Type B pancreatic cell (in vitro differentiated cells): ENCODE measurements at regions not wholly inside any gene's neighbourhood (a gene's known extent, or its start where the extent isn't known, plus 50 kb on each side); places are given as distances from the start of the nearest gene placed in this dataset.

Experiments
- DNase-seq: peaks from one replicate; pipeline ENCODE4 v3.0.0; 2021; ENCODE audit warnings: mixed read lengths; ENCODE audit not compliant: unreplicated experiment; ENCODE audit errors: extremely low spot score
- H3K27ac Mint-ChIP-seq: 2 replicates; pipeline ENCODE4 v1.8.0; 2021; ENCODE audit warnings: mild to moderate bottlenecking, mixed read lengths
- H3K27me3 Mint-ChIP-seq: 2 replicates; pipeline ENCODE4 v1.8.0; 2021; ENCODE audit warnings: mixed read lengths
- H3K36me3 Mint-ChIP-seq: 2 replicates; pipeline ENCODE4 v1.8.0; 2021; ENCODE audit warnings: mixed read lengths
- H3K4me1 Mint-ChIP-seq: one replicate; pipeline ENCODE4 v1.8.0; 2021; ENCODE audit warnings: mixed read lengths; ENCODE audit not compliant: unreplicated experiment
- H3K4me3 Mint-ChIP-seq: 2 replicates; pipeline ENCODE4 v1.8.0; 2021; ENCODE audit warnings: mild to moderate bottlenecking, mixed read lengths
- H3K9me3 Mint-ChIP-seq: 2 replicates; pipeline ENCODE4 v1.8.0; 2021; ENCODE audit warnings: mixed read lengths
- TF ChIP-seq, protein P1 (sequence below): fragments of 200-600 bp; sonication (generic); conservative IDR thresholded peaks from 2 replicates; pipeline ENCODE4 v1.5.0; 2021; ENCODE audit warnings: antibody characterized with exemption, mild to moderate bottlenecking

DNA sequence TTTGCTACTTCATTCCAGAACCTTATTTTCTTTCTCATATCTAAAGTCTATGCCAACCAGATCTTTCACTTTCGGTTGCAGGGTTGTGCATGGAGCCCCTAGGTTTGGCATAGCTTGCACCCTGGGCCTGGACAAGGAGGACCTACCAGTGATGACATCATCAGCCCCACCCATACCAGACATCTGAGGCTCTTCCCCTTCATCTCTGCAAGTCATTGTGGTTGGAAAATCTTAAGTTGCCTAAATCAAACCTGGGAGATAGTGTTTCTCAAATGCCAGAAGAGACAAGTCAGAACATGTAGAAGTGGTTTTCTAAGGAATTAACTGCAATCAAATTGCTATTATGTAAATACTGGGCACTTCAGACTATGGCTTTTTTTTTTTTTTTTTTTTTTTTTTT is 363.3 kb downstream of the ZNF516 start:
- H3K27ac Mint-ChIP-seq: no peak overlapping the region
- no peak for DNase-seq
- H3K9me3 Mint-ChIP-seq: peaks cover 8% of the 10 kb centered on the region
- no peaks in the 10 kb centered on the region for H3K27me3 Mint-ChIP-seq
- no peaks in the 10 kb centered on the region for H3K36me3 Mint-ChIP-seq
- peaks cover under 1% of the 10 kb centered on the region for H3K4me1 Mint-ChIP-seq
- no peak overlapping the region for H3K4me3 Mint-ChIP-seq
- TF ChIP-seq, protein P1, sequence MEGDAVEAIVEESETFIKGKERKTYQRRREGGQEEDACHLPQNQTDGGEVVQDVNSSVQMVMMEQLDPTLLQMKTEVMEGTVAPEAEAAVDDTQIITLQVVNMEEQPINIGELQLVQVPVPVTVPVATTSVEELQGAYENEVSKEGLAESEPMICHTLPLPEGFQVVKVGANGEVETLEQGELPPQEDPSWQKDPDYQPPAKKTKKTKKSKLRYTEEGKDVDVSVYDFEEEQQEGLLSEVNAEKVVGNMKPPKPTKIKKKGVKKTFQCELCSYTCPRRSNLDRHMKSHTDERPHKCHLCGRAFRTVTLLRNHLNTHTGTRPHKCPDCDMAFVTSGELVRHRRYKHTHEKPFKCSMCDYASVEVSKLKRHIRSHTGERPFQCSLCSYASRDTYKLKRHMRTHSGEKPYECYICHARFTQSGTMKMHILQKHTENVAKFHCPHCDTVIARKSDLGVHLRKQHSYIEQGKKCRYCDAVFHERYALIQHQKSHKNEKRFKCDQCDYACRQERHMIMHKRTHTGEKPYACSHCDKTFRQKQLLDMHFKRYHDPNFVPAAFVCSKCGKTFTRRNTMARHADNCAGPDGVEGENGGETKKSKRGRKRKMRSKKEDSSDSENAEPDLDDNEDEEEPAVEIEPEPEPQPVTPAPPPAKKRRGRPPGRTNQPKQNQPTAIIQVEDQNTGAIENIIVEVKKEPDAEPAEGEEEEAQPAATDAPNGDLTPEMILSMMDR: no peak

DNA sequence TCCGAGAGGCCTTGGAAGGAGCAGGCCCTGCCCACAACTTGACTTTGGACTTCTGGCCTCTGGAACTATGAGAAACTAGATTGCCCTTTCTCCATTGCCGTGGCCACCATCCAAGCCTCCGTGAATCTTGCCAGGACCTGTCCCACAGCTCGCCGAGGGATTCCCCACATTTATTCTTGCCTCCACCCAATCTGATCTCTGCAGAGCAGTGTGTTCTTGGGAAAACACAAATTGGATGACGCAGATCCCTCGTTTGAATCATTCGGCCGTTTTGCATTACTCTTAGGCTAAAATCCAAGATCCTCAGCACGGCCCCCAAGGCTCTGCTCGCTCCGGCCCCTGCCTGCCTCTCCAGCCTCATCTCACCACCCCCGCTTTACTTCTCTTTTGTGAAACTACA is 364.2 kb downstream of the ZNF516 start:
- H3K4me3 Mint-ChIP-seq: no peak overlapping the region
- no peak for DNase-seq
- H3K36me3 Mint-ChIP-seq: no peaks in the 10 kb centered on the region
- H3K4me1 Mint-ChIP-seq: no peaks in the 10 kb centered on the region
- TF ChIP-seq, protein P1: no peak
- H3K9me3 Mint-ChIP-seq: peaks cover 8% of the 10 kb centered on the region
- H3K27me3 Mint-ChIP-seq: no peaks in the 10 kb centered on the region
- no peak overlapping the region for H3K27ac Mint-ChIP-seq

GRCh38 chr18:76126327-76126726 is 368.7 kb downstream of the ZNF516 start:
- H3K4me3 Mint-ChIP-seq: no peak overlapping the region
- peaks cover 4% of the 10 kb centered on the region for H3K9me3 Mint-ChIP-seq
- DNase-seq: no peak
- no peaks in the 10 kb centered on the region for H3K27me3 Mint-ChIP-seq
- no peak overlapping the region for H3K27ac Mint-ChIP-seq
- TF ChIP-seq, protein P1: no peak
- no peaks in the 10 kb centered on the region for H3K4me1 Mint-ChIP-seq
- no peaks in the 10 kb centered on the region for H3K36me3 Mint-ChIP-seq

DNA sequence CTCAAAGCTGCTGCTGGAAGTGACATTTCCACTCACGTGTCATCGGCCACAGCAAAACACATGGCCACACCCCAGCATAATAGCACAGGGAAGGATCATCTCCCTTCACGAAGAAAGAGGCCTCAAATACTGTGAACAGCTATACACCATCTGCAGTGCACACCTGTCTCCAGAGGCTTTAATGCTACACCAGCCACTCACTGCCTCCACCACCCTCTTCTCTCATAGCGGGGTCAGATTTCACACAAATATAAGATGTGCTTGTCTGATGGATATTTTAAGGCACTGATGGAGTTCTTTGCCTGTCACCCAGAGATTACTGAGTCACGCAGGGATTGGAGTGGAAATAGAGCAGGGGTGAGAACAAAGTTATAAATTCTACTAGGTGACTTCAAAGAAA is 374.0 kb downstream of the ZNF516 start:
- H3K4me1 Mint-ChIP-seq: no peaks in the 10 kb centered on the region
- TF ChIP-seq, protein P1: no peak
- H3K4me3 Mint-ChIP-seq: no peak overlapping the region
- H3K27me3 Mint-ChIP-seq: no peaks in the 10 kb centered on the region
- no peaks in the 10 kb centered on the region for H3K36me3 Mint-ChIP-seq
- H3K27ac Mint-ChIP-seq: no peak overlapping the region
- DNase-seq: no peak
- H3K9me3 Mint-ChIP-seq: no peaks in the 10 kb centered on the region

- H3K27me3 Mint-ChIP-seq: no peaks in the 10 kb centered on the region
- no peak for DNase-seq
- no peak overlapping the region for H3K27ac Mint-ChIP-seq
- H3K4me3 Mint-ChIP-seq: no peak overlapping the region
- TF ChIP-seq, protein P1: no peak
- no peaks in the 10 kb centered on the region for H3K36me3 Mint-ChIP-seq
- peaks cover 4% of the 10 kb centered on the region for H3K9me3 Mint-ChIP-seq
- no peaks in the 10 kb centered on the region for H3K4me1 Mint-ChIP-seq
These were observed 379.5 kb downstream of the ZNF516 start for GRCh38 chr18:76115580-76115979.

DNA sequence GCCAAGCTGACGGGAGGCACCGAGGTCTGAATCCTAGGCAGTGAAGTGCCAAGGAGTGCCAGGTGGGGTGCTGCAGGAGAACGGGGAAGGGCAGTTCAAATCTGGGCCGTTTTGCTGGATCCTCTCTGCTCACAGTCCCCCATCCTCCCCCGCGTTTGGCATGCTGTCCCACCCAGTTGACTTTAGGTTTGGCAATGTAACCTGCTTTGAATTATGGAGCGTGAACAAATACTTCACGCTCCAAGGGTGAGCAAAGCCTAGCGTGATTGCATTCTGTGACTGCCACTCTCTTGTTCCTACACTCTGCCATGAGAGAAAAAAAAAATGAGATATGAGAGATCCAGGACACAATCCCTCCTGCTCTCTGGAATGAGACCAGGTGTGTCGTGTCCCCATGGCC is 381.9 kb downstream of the ZNF516 start:
- no peaks in the 10 kb centered on the region for H3K36me3 Mint-ChIP-seq
- TF ChIP-seq, protein P1: no peak
- DNase-seq: no peak
- H3K4me1 Mint-ChIP-seq: no peaks in the 10 kb centered on the region
- H3K9me3 Mint-ChIP-seq: peaks cover 7% of the 10 kb centered on the region
- no peaks in the 10 kb centered on the region for H3K27me3 Mint-ChIP-seq
- no peak overlapping the region for H3K4me3 Mint-ChIP-seq
- no peak overlapping the region for H3K27ac Mint-ChIP-seq
